ENCODE measurements at regions not wholly inside any gene's neighbourhood (a gene's known extent, or its start where the extent isn't known, plus 50 kb on each side); places are given as distances from the start of the nearest gene placed in this dataset.

DNA sequence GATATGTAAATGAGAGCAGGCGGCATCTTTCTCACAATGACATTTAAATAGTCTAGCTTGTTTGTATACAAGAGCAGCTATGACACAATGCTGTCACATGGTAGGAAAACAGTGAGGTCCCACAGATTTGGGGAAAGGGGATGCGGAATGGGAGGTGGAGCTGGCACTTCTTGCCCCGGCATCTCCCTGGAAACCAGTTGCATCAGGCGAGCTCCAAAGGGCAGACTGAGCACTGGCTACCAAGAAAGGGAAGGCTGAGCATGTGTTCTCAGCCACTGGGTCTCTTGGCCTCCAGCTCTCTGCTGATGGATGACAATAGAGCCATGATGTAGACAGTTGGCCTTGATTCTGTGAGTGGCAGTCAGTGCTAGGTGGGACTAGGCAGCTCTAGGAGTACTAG lies 109.0 kb downstream of the UCHL1 start:
- Histone ChIP-seq H3K4me1 (ENCODE audit: control insufficient read depth, insufficient read depth, low read length) (peaks cover 4% of the 10 kb centered on the region), H3K9me3 (ENCODE audit: control insufficient read depth, low read length) (no peaks in the 10 kb centered on the region), H3K36me3 (ENCODE audit: control insufficient read depth, insufficient read depth, low read length) (no peaks in the 10 kb centered on the region), H3K27me3 (ENCODE audit: control insufficient read depth, insufficient read depth, low read length, poor library complexity, severe bottlenecking) (peaks cover 46% of the 10 kb centered on the region), H3K4me3 (ENCODE audit: insufficient read depth, low read depth, low read length) (no peak overlapping the region), H3K27ac (ENCODE audit: insufficient read depth, low read depth, low read length, poor library complexity, severe bottlenecking) (no peak overlapping the region)
- 50 to 53% methylated on average over 4 of the region's 4 CpGs for WGBS, 2 experiments

DNA sequence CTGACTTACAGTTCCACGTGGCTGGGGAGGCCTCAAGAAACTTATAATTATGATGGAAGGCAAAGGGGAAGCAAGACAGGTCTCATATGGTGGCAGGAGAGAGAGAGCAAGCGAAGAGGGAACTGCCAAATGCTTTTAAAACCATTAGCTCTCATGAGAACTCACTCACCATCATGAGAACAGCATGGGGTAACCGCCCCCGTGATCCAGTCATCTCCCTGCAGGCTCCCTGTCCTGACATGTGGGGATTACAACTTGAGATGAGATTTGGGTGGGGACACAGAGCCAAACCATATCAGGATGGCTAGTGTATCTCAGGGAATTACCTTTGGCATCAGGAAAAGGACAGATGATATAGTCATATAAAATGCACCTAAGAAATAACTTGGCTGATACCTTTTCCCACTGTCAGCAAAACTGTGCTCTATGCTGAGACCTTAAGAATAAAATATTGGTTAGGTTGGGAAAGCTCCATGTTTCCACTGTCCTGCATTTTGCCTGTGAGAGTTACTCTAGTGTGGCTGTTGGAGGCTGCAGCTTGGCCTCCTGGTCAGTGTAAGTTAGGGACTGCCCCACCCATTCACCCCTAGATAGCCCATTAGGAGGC lies 110.3 kb downstream of the UCHL1 start:
- H3K4me1 ChIP-seq (ENCODE audit: control insufficient read depth, insufficient read depth, low read length): peaks cover 4% of the 10 kb centered on the region
- no peaks in the 10 kb centered on the region for H3K36me3 ChIP-seq (ENCODE audit: control insufficient read depth, insufficient read depth, low read length)
- no peak overlapping the region for H3K4me3 ChIP-seq (ENCODE audit: insufficient read depth, low read depth, low read length)
- 70% methylated on average over 4 of the region's 4 CpGs for WGBS, 2 experiments
- no peaks in the 10 kb centered on the region for H3K9me3 ChIP-seq (ENCODE audit: control insufficient read depth, low read length)
- no peak overlapping the region for H3K27ac ChIP-seq (ENCODE audit: insufficient read depth, low read depth, low read length, poor library complexity, severe bottlenecking)
- peaks cover 32% of the 10 kb centered on the region for H3K27me3 ChIP-seq (ENCODE audit: control insufficient read depth, insufficient read depth, low read length, poor library complexity, severe bottlenecking)

DNA sequence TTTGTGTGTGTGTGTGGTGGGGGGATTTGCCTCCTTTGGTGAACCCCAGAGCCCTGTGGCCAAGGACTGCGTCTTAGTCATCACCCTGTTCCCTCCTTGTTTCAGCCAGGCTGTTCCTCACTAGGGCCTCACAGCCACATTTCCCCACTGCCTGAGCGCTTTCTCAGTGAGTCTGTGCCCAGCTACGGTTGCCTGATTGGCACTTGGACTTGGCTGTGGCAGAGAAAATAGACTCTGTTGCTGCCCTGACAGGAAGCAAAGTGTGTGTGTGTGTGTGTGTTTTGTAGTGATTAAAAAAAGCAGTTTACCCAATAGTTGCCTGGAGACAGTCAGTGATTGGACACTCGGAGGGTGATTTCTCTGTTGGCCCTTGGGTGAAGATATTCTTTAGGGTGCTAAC lies 113.0 kb downstream of the UCHL1 start:
- Histone ChIP-seq H3K9me3 (ENCODE audit: control insufficient read depth, low read length) (no peaks in the 10 kb centered on the region), H3K4me3 (ENCODE audit: insufficient read depth, low read depth, low read length) (no peak overlapping the region), H3K36me3 (ENCODE audit: control insufficient read depth, insufficient read depth, low read length) (no peaks in the 10 kb centered on the region), H3K27me3 (ENCODE audit: control insufficient read depth, insufficient read depth, low read length, poor library complexity, severe bottlenecking) (peaks cover 6% of the 10 kb centered on the region), H3K27ac (ENCODE audit: insufficient read depth, low read depth, low read length, poor library complexity, severe bottlenecking) (no peak overlapping the region), H3K4me1 (ENCODE audit: control insufficient read depth, insufficient read depth, low read length) (peaks cover 4% of the 10 kb centered on the region)
- WGBS, 2 experiments: 92% methylated on average over 4 of the region's 4 CpGs

- H3K27me3 ChIP-seq (ENCODE audit: control insufficient read depth, insufficient read depth, low read length, poor library complexity, severe bottlenecking): no peaks in the 10 kb centered on the region
- H3K4me1 ChIP-seq (ENCODE audit: control insufficient read depth, insufficient read depth, low read length): no peaks in the 10 kb centered on the region
- no peaks in the 10 kb centered on the region for H3K36me3 ChIP-seq (ENCODE audit: control insufficient read depth, insufficient read depth, low read length)
- H3K4me3 ChIP-seq (ENCODE audit: insufficient read depth, low read depth, low read length): no peak overlapping the region
- WGBS, 2 experiments: 90 to 97% methylated on average over 3 of the region's 3 CpGs
- no peaks in the 10 kb centered on the region for H3K9me3 ChIP-seq (ENCODE audit: control insufficient read depth, low read length)
- no peak overlapping the region for H3K27ac ChIP-seq (ENCODE audit: insufficient read depth, low read depth, low read length, poor library complexity, severe bottlenecking)
These were observed 116.5 kb downstream of the UCHL1 start for GRCh38 chr4:41373221-41373620.

DNA sequence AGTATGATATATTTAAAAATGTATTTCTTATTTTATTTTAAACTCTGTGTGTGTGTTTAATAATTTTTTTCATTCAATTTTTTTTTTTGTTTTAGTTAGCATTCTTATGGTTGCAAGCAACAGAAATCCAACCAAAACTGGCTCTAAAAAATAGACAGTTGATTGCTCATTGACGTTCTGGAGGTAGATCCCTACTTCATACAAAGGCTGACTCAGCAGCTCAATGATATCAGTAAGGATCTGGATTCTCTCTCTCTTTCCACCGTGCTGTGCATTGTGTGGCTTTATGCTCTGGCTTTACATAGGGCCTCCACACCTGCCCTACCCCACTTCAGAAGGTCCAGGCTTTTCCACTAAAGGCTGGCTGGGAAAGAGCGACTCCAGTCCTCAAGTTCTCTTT lies 117.8 kb downstream of the UCHL1 start:
- no peaks in the 10 kb centered on the region for H3K36me3 ChIP-seq (ENCODE audit: control insufficient read depth, insufficient read depth, low read length)
- H3K27me3 ChIP-seq (ENCODE audit: control insufficient read depth, insufficient read depth, low read length, poor library complexity, severe bottlenecking): no peaks in the 10 kb centered on the region
- 78 to 79% methylated on average over 3 of the region's 3 CpGs for WGBS, 2 experiments
- no peaks in the 10 kb centered on the region for H3K4me1 ChIP-seq (ENCODE audit: control insufficient read depth, insufficient read depth, low read length)
- no peak overlapping the region for H3K27ac ChIP-seq (ENCODE audit: insufficient read depth, low read depth, low read length, poor library complexity, severe bottlenecking)
- H3K4me3 ChIP-seq (ENCODE audit: insufficient read depth, low read depth, low read length): no peak overlapping the region
- no peaks in the 10 kb centered on the region for H3K9me3 ChIP-seq (ENCODE audit: control insufficient read depth, low read length)

GRCh38 chr4:41375561-41375960 lies 118.8 kb downstream of the UCHL1 start:
- H3K36me3 ChIP-seq (ENCODE audit: control insufficient read depth, insufficient read depth, low read length): no peaks in the 10 kb centered on the region
- H3K4me1 ChIP-seq (ENCODE audit: control insufficient read depth, insufficient read depth, low read length): no peaks in the 10 kb centered on the region
- no peaks in the 10 kb centered on the region for H3K9me3 ChIP-seq (ENCODE audit: control insufficient read depth, low read length)
- 91 to 98% methylated on average over 7 of the region's 7 CpGs for WGBS, 2 experiments
- H3K4me3 ChIP-seq (ENCODE audit: insufficient read depth, low read depth, low read length): no peak overlapping the region
- no peaks in the 10 kb centered on the region for H3K27me3 ChIP-seq (ENCODE audit: control insufficient read depth, insufficient read depth, low read length, poor library complexity, severe bottlenecking)
- H3K27ac ChIP-seq (ENCODE audit: insufficient read depth, low read depth, low read length, poor library complexity, severe bottlenecking): no peak overlapping the region

DNA sequence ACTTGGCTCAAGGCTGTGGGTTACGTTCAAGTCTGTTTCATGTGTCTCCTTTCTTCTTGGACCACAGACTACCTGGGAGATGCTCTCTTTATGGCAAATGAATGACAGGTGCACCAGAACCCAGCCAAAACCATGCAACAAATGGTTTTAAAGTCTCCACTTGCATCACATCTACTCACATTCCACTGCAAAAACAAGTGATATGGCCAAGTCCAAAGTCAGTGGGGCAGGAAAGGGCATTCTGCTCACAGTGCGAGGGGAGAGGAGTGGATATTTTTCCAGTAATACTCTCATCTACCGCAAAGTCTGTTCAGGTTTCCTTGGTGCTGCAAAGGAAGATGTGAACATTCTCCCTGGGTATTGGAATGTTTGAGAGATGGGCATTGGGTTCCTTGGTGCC lies 120.5 kb downstream of the UCHL1 start:
- no peaks in the 10 kb centered on the region for H3K36me3 ChIP-seq (ENCODE audit: control insufficient read depth, insufficient read depth, low read length)
- H3K4me3 ChIP-seq (ENCODE audit: insufficient read depth, low read depth, low read length): no peak overlapping the region
- no peaks in the 10 kb centered on the region for H3K4me1 ChIP-seq (ENCODE audit: control insufficient read depth, insufficient read depth, low read length)
- WGBS, 2 experiments: 98 to 100% methylated on average over 3 of the region's 3 CpGs
- no peak overlapping the region for H3K27ac ChIP-seq (ENCODE audit: insufficient read depth, low read depth, low read length, poor library complexity, severe bottlenecking)
- H3K27me3 ChIP-seq (ENCODE audit: control insufficient read depth, insufficient read depth, low read length, poor library complexity, severe bottlenecking): no peaks in the 10 kb centered on the region
- H3K9me3 ChIP-seq (ENCODE audit: control insufficient read depth, low read length): no peaks in the 10 kb centered on the region

DNA sequence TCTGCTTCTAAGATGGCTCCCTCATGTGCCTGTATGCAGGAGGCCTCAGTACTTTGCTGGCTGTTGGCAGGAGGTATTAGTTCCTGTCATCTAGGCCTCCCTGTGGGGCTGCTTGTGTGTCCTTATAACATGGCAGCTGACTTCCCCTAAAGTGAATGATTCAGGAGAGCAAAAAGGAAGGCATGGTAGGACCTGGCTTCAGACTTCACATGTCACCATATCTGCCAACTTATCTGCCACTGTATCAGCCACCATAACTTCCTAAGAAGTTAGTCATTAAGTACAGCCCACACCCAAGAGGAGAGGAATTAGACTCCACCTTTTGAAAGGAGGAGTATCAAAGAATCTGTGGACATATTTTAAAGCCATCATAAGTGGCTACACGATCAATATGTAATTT lies 122.5 kb downstream of the UCHL1 start:
- Histone ChIP-seq H3K27ac (ENCODE audit: insufficient read depth, low read depth, low read length, poor library complexity, severe bottlenecking) (no peak overlapping the region), H3K4me1 (ENCODE audit: control insufficient read depth, insufficient read depth, low read length) (no peaks in the 10 kb centered on the region), H3K27me3 (ENCODE audit: control insufficient read depth, insufficient read depth, low read length, poor library complexity, severe bottlenecking) (no peaks in the 10 kb centered on the region), H3K4me3 (ENCODE audit: insufficient read depth, low read depth, low read length) (no peak overlapping the region), H3K36me3 (ENCODE audit: control insufficient read depth, insufficient read depth, low read length) (no peaks in the 10 kb centered on the region), H3K9me3 (ENCODE audit: control insufficient read depth, low read length) (no peaks in the 10 kb centered on the region)
- WGBS, 2 experiments: 89% methylated on average over 1 of the region's 1 CpG; no CpG with 5 or more reads in 1 of the 2 experiments

DNA sequence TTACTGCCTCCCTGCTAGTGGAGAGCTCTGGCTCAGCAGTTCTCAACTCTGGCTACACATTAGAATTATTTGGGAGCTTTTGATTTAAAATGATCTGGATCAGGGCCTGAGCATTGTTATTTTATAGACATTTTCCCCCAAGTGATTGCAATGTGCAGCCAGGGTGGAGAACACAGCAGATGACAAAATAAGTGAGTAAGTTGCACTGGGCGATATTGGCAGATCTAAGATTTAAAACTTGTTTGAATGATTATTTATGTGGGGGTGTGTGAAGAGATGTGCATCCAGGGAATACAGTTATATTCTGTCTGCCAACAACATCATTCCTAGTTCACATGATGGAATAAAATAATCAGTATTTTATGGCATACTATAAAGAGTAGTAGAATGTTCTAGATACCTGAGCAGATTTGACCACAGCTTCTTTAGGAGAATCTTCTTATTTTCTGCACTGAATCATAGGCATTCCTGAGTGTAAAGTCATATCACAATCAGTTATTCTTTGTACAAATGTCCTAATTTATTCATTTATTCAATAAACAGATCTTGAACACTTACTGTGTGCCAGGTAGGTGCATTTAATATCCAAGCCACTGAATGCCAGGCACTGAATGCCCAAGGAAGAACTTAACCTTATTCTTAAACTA lies 123.9 kb downstream of the UCHL1 start:
- Histone ChIP-seq H3K4me3 (ENCODE audit: insufficient read depth, low read depth, low read length) (no peak overlapping the region), H3K9me3 (ENCODE audit: control insufficient read depth, low read length) (no peaks in the 10 kb centered on the region), H3K4me1 (ENCODE audit: control insufficient read depth, insufficient read depth, low read length) (no peaks in the 10 kb centered on the region), H3K36me3 (ENCODE audit: control insufficient read depth, insufficient read depth, low read length) (no peaks in the 10 kb centered on the region), H3K27ac (ENCODE audit: insufficient read depth, low read depth, low read length, poor library complexity, severe bottlenecking) (no peak overlapping the region), H3K27me3 (ENCODE audit: control insufficient read depth, insufficient read depth, low read length, poor library complexity, severe bottlenecking) (no peaks in the 10 kb centered on the region)
- 88 to 100% methylated on average over 1 of the region's 1 CpG for WGBS, 2 experiments

DNA sequence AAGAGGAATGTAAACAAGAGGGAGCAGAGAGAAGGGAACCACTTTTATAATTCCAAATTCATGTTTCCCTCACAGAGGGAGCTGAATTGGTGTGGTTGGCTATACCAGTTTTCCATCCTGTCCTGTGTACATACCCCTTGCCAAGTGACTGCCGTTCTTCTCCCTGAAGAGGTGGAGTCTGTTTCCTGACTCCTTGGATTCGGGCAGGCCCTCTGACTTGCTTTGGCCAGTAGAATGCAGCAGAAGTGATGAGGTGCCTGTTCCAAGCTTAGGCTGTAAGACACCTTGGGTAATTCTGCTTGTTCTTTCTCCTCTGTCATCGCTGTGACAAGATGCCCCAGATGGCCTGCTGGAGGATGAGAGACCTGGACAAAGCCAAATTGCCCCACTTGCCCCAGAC lies 124.7 kb downstream of the UCHL1 start:
- no peaks in the 10 kb centered on the region for H3K27me3 ChIP-seq (ENCODE audit: control insufficient read depth, insufficient read depth, low read length, poor library complexity, severe bottlenecking)
- H3K9me3 ChIP-seq (ENCODE audit: control insufficient read depth, low read length): no peaks in the 10 kb centered on the region
- no peaks in the 10 kb centered on the region for H3K36me3 ChIP-seq (ENCODE audit: control insufficient read depth, insufficient read depth, low read length)
- no peak overlapping the region for H3K4me3 ChIP-seq (ENCODE audit: insufficient read depth, low read depth, low read length)
- 88 to 89% methylated on average over 3 of the region's 3 CpGs for WGBS, 2 experiments
- no peak overlapping the region for H3K27ac ChIP-seq (ENCODE audit: insufficient read depth, low read depth, low read length, poor library complexity, severe bottlenecking)
- no peaks in the 10 kb centered on the region for H3K4me1 ChIP-seq (ENCODE audit: control insufficient read depth, insufficient read depth, low read length)
